K562 (cell line): ENCODE measurements at regions not wholly inside any gene's neighbourhood (a gene's known extent, or its start where the extent isn't known, plus 50 kb on each side); places are given as distances from the start of the nearest gene placed in this dataset.

ENCODE experiments used
- ATAC-seq: fragments of 200-7000 bp; cut with Tn5 transposase; 3 replicates; pipeline ENCODE4 v1.9.1; 2020; ENCODE audit warnings: moderate library complexity
- BruUV-seq: library from RNA; stranded (reverse); fragments of 400-500 nt; replicated peaks from 2 replicates; lab custom pipeline; 2021; lab: Mats Ljungman, UMichigan
- CTCF ChIA-PET: fragments of 300-600 bp; formaldehyde crosslinking; extraction: SDS; loops from one replicate; lab custom pipeline; 2021; ENCODE audit warnings: low intra/inter-chr PET ratio; lab: Yijun Ruan, JAX
- POLR2A ChIA-PET: fragments of 300-600, 350-650 bp; sonication (Branson Sonifier 250); formaldehyde crosslinking; extraction: SDS; loops from one replicate; lab custom pipeline; 2021; ENCODE audit warnings: antibody characterized with exemption, inconsistent platforms; lab: Yijun Ruan, JAX
- DNase-seq, 4 experiments: peaks; one replicate each; pipeline versions ENCODE4 v3.0.0 to v3.0.0-alpha.2; 2011 to 2018; ENCODE audit warnings: low spot score in 3 of 4, mixed read lengths in 3 of 4; ENCODE audit errors: extremely low read depth in 1 of 4
- FAIRE-seq: peaks from 2 replicates; lab custom pipeline; 2011; peaks lifted over from hg19 to GRCh38; lab: Jason Lieb, UNC
- H2AFZ ChIP-seq: 2 replicates; pipeline ENCODE4 v1.6.0; 2011; ENCODE audit warnings: low read depth, low read length, control low read depth, inconsistent platforms
- H3K27ac ChIP-seq: fragments of 200-600 bp; 3 replicates; pipeline ENCODE4 v1.8.0; 2011; ENCODE audit warnings: low read depth, mild to moderate bottlenecking, control low read depth, inconsistent platforms, low read length, moderate library complexity, mixed read lengths; ENCODE audit errors: extremely low read depth
- H3K27me3 ChIP-seq, 2 experiments: fragments of 300-600 bp in 1 of 2; 2 replicates in 1 of 2; 3 replicates in 1 of 2; pipeline versions ENCODE4 v1.6.0 to v1.8.0; 2011; ENCODE audit warnings: inconsistent platforms in 2 of 2, low read length in 2 of 2, mild to moderate bottlenecking in 1 of 2, mixed read lengths in 1 of 2, moderate library complexity in 1 of 2; ENCODE audit not compliant: control insufficient read depth in 2 of 2, insufficient read depth in 2 of 2
- H3K36me3 ChIP-seq: fragments of 300-600 bp; 3 replicates; pipeline ENCODE4 v1.8.0; 2011; ENCODE audit warnings: mild to moderate bottlenecking, low read length, inconsistent platforms; ENCODE audit not compliant: control insufficient read depth, insufficient read depth
- H3K4me1 ChIP-seq, 2 experiments: fragments of 200-600 bp in 1 of 2; replicated peaks in 1 of 2; 2 replicates in 1 of 2; 3 replicates in 1 of 2; pipeline versions ENCODE4 v1.5.1 to v1.8.0; 2011; ENCODE audit warnings: inconsistent platforms in 2 of 2, low read length in 2 of 2, mild to moderate bottlenecking in 1 of 2, mixed read lengths in 1 of 2, moderate library complexity in 1 of 2; ENCODE audit not compliant: control insufficient read depth in 2 of 2, insufficient read depth in 2 of 2
- H3K4me2 ChIP-seq: 2 replicates; pipeline ENCODE4 v1.6.1; 2011; ENCODE audit warnings: low read length, control low read depth, inconsistent platforms, mixed read lengths; ENCODE audit not compliant: insufficient read depth
- H3K4me3 ChIP-seq: fragments of 200-600 bp; sonication (generic), shearing (Covaris generic); 2 replicates; pipeline ENCODE4 v1.5.1; 2016; ENCODE audit warnings: control low read depth, inconsistent platforms
- H3K79me2 ChIP-seq: fragments of 200-600 bp; 3 replicates; pipeline ENCODE4 v1.8.0; 2011; ENCODE audit warnings: low read length, inconsistent platforms; ENCODE audit not compliant: control insufficient read depth, insufficient read depth
- H3K9ac ChIP-seq, 2 experiments: 2 replicates each; pipeline versions ENCODE4 v1.6.0 to v1.6.1; 2011; ENCODE audit warnings: low read depth in 2 of 2, low read length in 2 of 2, control low read depth in 1 of 2, inconsistent platforms in 1 of 2, mild to moderate bottlenecking in 1 of 2, mixed read lengths in 1 of 2; ENCODE audit not compliant: insufficient read depth in 1 of 2
- H3K9me1 ChIP-seq: one replicate; pipeline ENCODE4 v1.6.0; 2011; ENCODE audit warnings: inconsistent platforms, mild to moderate bottlenecking, low read length, moderate library complexity; ENCODE audit not compliant: control insufficient read depth, insufficient read depth
- H3K9me3 ChIP-seq: replicated peaks from 2 replicates; pipeline ENCODE4 v1.5.1; 2011; ENCODE audit warnings: low read depth, low read length, inconsistent platforms; ENCODE audit not compliant: control insufficient read depth, insufficient read depth
- H4K20me1 ChIP-seq: replicated peaks from 2 replicates; pipeline ENCODE4 v1.6.1; 2011; ENCODE audit warnings: low read length, inconsistent platforms, mixed read lengths; ENCODE audit not compliant: control insufficient read depth, insufficient read depth
- BRF1 ChIP-seq: IDR thresholded peaks from 3 replicates; pipeline ENCODE4 v1.6.1; 2011; ENCODE audit warnings: borderline replicate concordance, mild to moderate bottlenecking; ENCODE audit not compliant: insufficient read length; ENCODE audit errors: extremely low read depth
- C11orf30 ChIP-seq: fragments of 450-650 bp; IDR thresholded peaks from 2 replicates; pipeline ENCODE4 v1.6.1; 2016; ENCODE audit warnings: low read depth, mild to moderate bottlenecking
- CBX3 ChIP-seq, 2 experiments: IDR thresholded peaks; 1 replicate in 1 of 2; 2 replicates in 1 of 2; pipeline ENCODE4 v1.6.1; 2012; ENCODE audit warnings: inconsistent platforms in 2 of 2, low read length in 2 of 2, borderline replicate concordance in 1 of 2, control low read depth in 1 of 2
- CEBPB ChIP-seq: fragments of 450-650 bp; IDR thresholded peaks from 2 replicates; pipeline ENCODE4 v1.6.1; 2016; ENCODE audit warnings: missing genetic modification characterization, missing compliant biosample characterization
- DMBX1 ChIP-seq: fragments of 250-450 bp; sonication (Bioruptor Pico); IDR thresholded peaks from 2 replicates; pipeline ENCODE4 v1.8.0; 2022; ENCODE audit warnings: inconsistent platforms, mild to moderate bottlenecking, moderate library complexity, borderline replicate concordance
- ETV1 ChIP-seq: fragments of 450-650 bp; conservative IDR thresholded peaks from 2 replicates; pipeline ENCODE4 v1.6.1; 2016; ENCODE audit warnings: missing genetic modification characterization, control low read depth, low read depth, missing compliant biosample characterization
- HEY1 ChIP-seq: fragments of 250-450 bp; sonication (Bioruptor Pico); IDR thresholded peaks from 2 replicates; pipeline ENCODE4 v1.5.0; 2020; ENCODE audit warnings: mild to moderate bottlenecking, moderate library complexity, borderline replicate concordance
- JUNB ChIP-seq: fragments of 450-650 bp; formaldehyde crosslinking; conservative IDR thresholded peaks from 2 replicates; pipeline ENCODE4 v1.4.0; 2020; ENCODE audit warnings: mild to moderate bottlenecking
- MAFF ChIP-seq: IDR thresholded peaks from 2 replicates; pipeline ENCODE4 v1.6.1; 2012; ENCODE audit warnings: low read length, improper control_type of control experiment
- MAFG ChIP-seq: fragments of 450-650 bp; conservative IDR thresholded peaks from 2 replicates; pipeline ENCODE4 v1.6.1; 2016; ENCODE audit warnings: missing genetic modification characterization, missing compliant biosample characterization
- MBD1 ChIP-seq: fragments of 250-450 bp; sonication (Bioruptor Pico); IDR thresholded peaks from 2 replicates; pipeline ENCODE4 v1.8.0; 2022; ENCODE audit warnings: inconsistent platforms
- MXI1 ChIP-seq: IDR thresholded peaks from 2 replicates; pipeline ENCODE4 v1.6.1; 2011; ENCODE audit warnings: low read depth, mild to moderate bottlenecking, improper control_type of control experiment, low read length
- NFIX ChIP-seq: fragments of 250-450 bp; sonication (Bioruptor Pico); IDR thresholded peaks from 2 replicates; pipeline ENCODE4 v1.4.0; 2020; ENCODE audit warnings: low read depth, mild to moderate bottlenecking, moderate library complexity
- POLR3G ChIP-seq: IDR thresholded peaks from 2 replicates; pipeline ENCODE4 v1.6.1; 2011; ENCODE audit not compliant: insufficient read length, insufficient replicate concordance; ENCODE audit errors: extremely low read depth
- RCOR1 ChIP-seq, 2 experiments: IDR thresholded peaks; 2 replicates each; pipeline ENCODE4 v1.6.1; 2012; ENCODE audit warnings: low read depth in 2 of 2, low read length in 2 of 2, borderline replicate concordance in 1 of 2, improper control_type of control experiment in 1 of 2
- RFX7 ChIP-seq: fragments of 250-450 bp; sonication (Bioruptor Pico); IDR thresholded peaks from 2 replicates; pipeline ENCODE4 v1.5.1; 2021; ENCODE audit warnings: mild to moderate bottlenecking
- RUNX1 ChIP-seq: sonication (generic); IDR thresholded peaks from 2 replicates; pipeline ENCODE4 v1.6.1; 2016; ENCODE audit warnings: antibody characterized with exemption, low read depth
- SMAD4 ChIP-seq: fragments of 250-450 bp; sonication (Bioruptor Pico); conservative IDR thresholded peaks from 2 replicates; pipeline ENCODE4 v1.8.0; 2021; ENCODE audit warnings: inconsistent platforms, mild to moderate bottlenecking, moderate library complexity
- SOX6 ChIP-seq: fragments of 450-650 bp; IDR thresholded peaks from 2 replicates; pipeline ENCODE4 v1.6.1; 2014; ENCODE audit warnings: mild to moderate bottlenecking
- SP2 ChIP-seq: IDR thresholded peaks from 2 replicates; pipeline ENCODE4 v1.6.1; 2011; ENCODE audit warnings: mild to moderate bottlenecking, low read depth, low read length, moderate library complexity; ENCODE audit not compliant: poor library complexity, severe bottlenecking; ENCODE audit errors: extremely low read depth
- U2AF2 ChIP-seq: fragments of 200-400 bp; formaldehyde crosslinking; optimal IDR thresholded peaks from 2 replicates; pipeline ENCODE3; 2017; ENCODE audit warnings: low read depth, mild to moderate bottlenecking, low read length
- ZBTB9 ChIP-seq: fragments of 450-650 bp; formaldehyde crosslinking; IDR thresholded peaks from 2 replicates; pipeline ENCODE4 v1.4.0; 2020; ENCODE audit warnings: mild to moderate bottlenecking, moderate library complexity
- ZNF431 ChIP-seq: sonication (generic); formaldehyde crosslinking; IDR thresholded peaks from 2 replicates; pipeline ENCODE4 v1.8.0; 2022; ENCODE audit warnings: mild to moderate bottlenecking, missing genetic modification reagents
- WGBS: fragments of 100-300 bp; shearing (Covaris generic); methylation state at CpG from one replicate; pipeline ENCODE4 v1.1.6; 2016; ENCODE audit warnings: low coverage, mixed read lengths; ENCODE audit not compliant: insufficient coverage; ENCODE audit errors: missing lambda C conversion rate; 5-methylcytosine and 5-hydroxymethylcytosine counted together
- in situ Hi-C: fragments of 300-500 bp; cut with MboI; formaldehyde crosslinking; loops from 4 replicates; pipeline ENCODE4 v1.15.0; 2018; ENCODE audit warnings: inconsistent platforms, mixed read lengths
- intact Hi-C: fragments of 100-400 bp; cut with micrococcal nuclease; formaldehyde crosslinking; loops from 2 replicates; pipeline ENCODE4 v1.14.2; 2022

GRCh38 chr12:5197131-5197530, 153.5 kb downstream of the KCNA5 start:
- H3K9me1 ChIP-seq = no peaks in the 10 kb centered on the region
- DNase-seq = no peak
- intact Hi-C loops (no loop called here), in situ Hi-C loops (loop anchor here (10.0 to 25.0 kb wide), 2 partner anchors 238 to 590 kb away; partner anchors contain the start of gene NTF3)
- POLR2A ChIA-PET = interaction anchor here (0.9 kb wide), 1 partner anchor 33 kb away, joined by 3 read pairs; no protein-coding TSS in a partner anchor
- H3K9me3 ChIP-seq = no peaks in the 10 kb centered on the region
- CTCF ChIA-PET = interaction anchor here (0.7 kb wide), 1 partner anchor 201 kb away, joined by 3 read pairs; no protein-coding TSS in a partner anchor
- no peak for FAIRE-seq
- H2AFZ ChIP-seq = no peak overlapping the region
- no peaks in the 10 kb centered on the region for H3K4me1 ChIP-seq
- no peak overlapping the region for H3K4me2 ChIP-seq
- H3K79me2 ChIP-seq = no peaks in the 10 kb centered on the region
- ATAC-seq = no peak
- H3K36me3 ChIP-seq = no peaks in the 10 kb centered on the region
- H4K20me1 ChIP-seq = no peaks in the 10 kb centered on the region
- no peak overlapping the region for H3K9ac ChIP-seq
- H3K4me3 ChIP-seq = no peak overlapping the region
- WGBS = no CpG with 5 or more reads among the region's 1 CpG
- H3K27me3 ChIP-seq = no peaks in the 10 kb centered on the region
- no TSS peak for BruUV-seq
- H3K27ac ChIP-seq = no peak overlapping the region
- TF ChIP-seq SP2 (no peak), U2AF2 (no peak), RFX7 (CRISPR knock-in tag) (no peak), CEBPB (tag) (no peak), SMAD4 (CRISPR knock-in tag) (no peak), MBD1 (CRISPR knock-in tag) (no peak), MXI1 (no peak), MAFG (tag) (peak; percentile 87), NFIX (CRISPR knock-in tag) (no peak), HEY1 (no peak), MAFF (peak; percentile 91), ETV1 (tag) (no peak), RCOR1 (IDR thresholded peaks at IDR 0.05; ENCODE audit: borderline replicate concordance in 1 of 2, low read depth in 2 of 2, low read length in 2 of 2) (no peak), BRF1 (no peak), SOX6 (no peak), CBX3 (IDR thresholded peaks at IDR 0.05; ENCODE audit: borderline replicate concordance in 1 of 2, low read length in 2 of 2) (no peak), JUNB (CRISPR knock-in tag) (no peak), DMBX1 (CRISPR knock-in tag) (no peak), C11orf30 (peak; percentile 87), RUNX1 (no peak), POLR3G (no peak), ZBTB9 (no peak), ZNF431 (CRISPR knock-in tag) (no peak)
